ENCODE measurements at regions not wholly inside any gene's neighbourhood (a gene's known extent, or its start where the extent isn't known, plus 50 kb on each side); places are given as distances from the start of the nearest gene placed in this dataset.
"Not testable (repeated sequence)": the region's sequence is repeated elsewhere in the genome, so short reads cannot be mapped to it uniquely, and the experiment has no call there.

DNA sequence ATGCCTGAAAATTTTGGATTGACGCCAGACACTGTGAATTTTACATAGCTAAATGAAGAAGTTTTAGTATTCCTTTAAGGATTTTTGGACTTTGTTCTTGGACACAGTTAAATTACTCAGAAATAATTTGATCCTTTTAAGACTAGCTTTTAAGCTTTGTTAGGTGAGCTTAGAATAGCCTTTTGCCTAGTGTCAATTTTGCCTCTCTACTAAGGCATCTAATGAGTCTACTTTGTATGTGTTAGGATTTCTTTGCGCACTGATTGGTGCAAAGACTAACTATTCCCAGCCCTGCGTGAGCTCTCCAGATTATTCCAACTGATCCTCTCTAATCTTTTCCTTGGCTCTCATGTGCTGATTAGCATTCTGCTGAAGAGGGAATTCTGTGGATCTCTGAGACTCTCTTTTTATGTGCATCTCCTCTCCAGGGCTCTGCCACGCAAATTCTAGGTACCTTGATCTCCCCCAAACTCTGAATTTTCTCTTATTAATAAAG lies 128.1 kb upstream of the BCL9 start:
- H3K36me3 ChIP-seq (ENCODE audit: insufficient read depth, low read length): no peaks in the 10 kb centered on the region
- H3K4me3 ChIP-seq (ENCODE audit: insufficient read depth, low read length): no peak overlapping the region
- H3K4me2 ChIP-seq (ENCODE audit: insufficient read depth, low read length): no peak overlapping the region
- no peak overlapping the region for H2AFZ ChIP-seq (ENCODE audit: low read length)
- H4K20me1 ChIP-seq (ENCODE audit: insufficient read depth, low read length): no peaks in the 10 kb centered on the region
- H3K27me3 ChIP-seq (ENCODE audit: insufficient read depth, low read length): no peaks in the 10 kb centered on the region
- H3K27ac ChIP-seq (ENCODE audit: low read depth, low read length): no peak overlapping the region
- H3K9me3 ChIP-seq (ENCODE audit: low read depth, low read length): no peaks in the 10 kb centered on the region
- TF ChIP-seq, protein P1, sequence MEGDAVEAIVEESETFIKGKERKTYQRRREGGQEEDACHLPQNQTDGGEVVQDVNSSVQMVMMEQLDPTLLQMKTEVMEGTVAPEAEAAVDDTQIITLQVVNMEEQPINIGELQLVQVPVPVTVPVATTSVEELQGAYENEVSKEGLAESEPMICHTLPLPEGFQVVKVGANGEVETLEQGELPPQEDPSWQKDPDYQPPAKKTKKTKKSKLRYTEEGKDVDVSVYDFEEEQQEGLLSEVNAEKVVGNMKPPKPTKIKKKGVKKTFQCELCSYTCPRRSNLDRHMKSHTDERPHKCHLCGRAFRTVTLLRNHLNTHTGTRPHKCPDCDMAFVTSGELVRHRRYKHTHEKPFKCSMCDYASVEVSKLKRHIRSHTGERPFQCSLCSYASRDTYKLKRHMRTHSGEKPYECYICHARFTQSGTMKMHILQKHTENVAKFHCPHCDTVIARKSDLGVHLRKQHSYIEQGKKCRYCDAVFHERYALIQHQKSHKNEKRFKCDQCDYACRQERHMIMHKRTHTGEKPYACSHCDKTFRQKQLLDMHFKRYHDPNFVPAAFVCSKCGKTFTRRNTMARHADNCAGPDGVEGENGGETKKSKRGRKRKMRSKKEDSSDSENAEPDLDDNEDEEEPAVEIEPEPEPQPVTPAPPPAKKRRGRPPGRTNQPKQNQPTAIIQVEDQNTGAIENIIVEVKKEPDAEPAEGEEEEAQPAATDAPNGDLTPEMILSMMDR (IDR thresholded peaks at IDR 0.05; ENCODE audit: extremely low read depth, low read depth, low read length): no peak
- no peaks in the 10 kb centered on the region for H3K4me1 ChIP-seq (ENCODE audit: insufficient read depth, low read length)
- no peak for DNase-seq (ENCODE audit: insufficient read length, low spot score, missing footprints)
- no peaks in the 10 kb centered on the region for H3K79me2 ChIP-seq (ENCODE audit: insufficient read depth, low read length)

GRCh38 chr1:147414505-147415163 lies 126.7 kb upstream of the BCL9 start:
- no peak overlapping the region for H3K4me3 ChIP-seq (ENCODE audit: insufficient read depth, low read length)
- H2AFZ ChIP-seq (ENCODE audit: low read length): no peak overlapping the region
- no peaks in the 10 kb centered on the region for H3K9me3 ChIP-seq (ENCODE audit: low read depth, low read length)
- no peaks in the 10 kb centered on the region for H3K4me1 ChIP-seq (ENCODE audit: insufficient read depth, low read length)
- TF ChIP-seq, protein P1 (IDR thresholded peaks at IDR 0.05; ENCODE audit: extremely low read depth, low read depth, low read length): no peak
- no peak for DNase-seq (ENCODE audit: insufficient read length, low spot score, missing footprints)
- no peaks in the 10 kb centered on the region for H4K20me1 ChIP-seq (ENCODE audit: insufficient read depth, low read length)
- no peak overlapping the region for H3K27ac ChIP-seq (ENCODE audit: low read depth, low read length)
- H3K27me3 ChIP-seq (ENCODE audit: insufficient read depth, low read length): no peaks in the 10 kb centered on the region
- H3K4me2 ChIP-seq (ENCODE audit: insufficient read depth, low read length): no peak overlapping the region
- no peaks in the 10 kb centered on the region for H3K79me2 ChIP-seq (ENCODE audit: insufficient read depth, low read length)
- H3K36me3 ChIP-seq (ENCODE audit: insufficient read depth, low read length): no peaks in the 10 kb centered on the region

DNA sequence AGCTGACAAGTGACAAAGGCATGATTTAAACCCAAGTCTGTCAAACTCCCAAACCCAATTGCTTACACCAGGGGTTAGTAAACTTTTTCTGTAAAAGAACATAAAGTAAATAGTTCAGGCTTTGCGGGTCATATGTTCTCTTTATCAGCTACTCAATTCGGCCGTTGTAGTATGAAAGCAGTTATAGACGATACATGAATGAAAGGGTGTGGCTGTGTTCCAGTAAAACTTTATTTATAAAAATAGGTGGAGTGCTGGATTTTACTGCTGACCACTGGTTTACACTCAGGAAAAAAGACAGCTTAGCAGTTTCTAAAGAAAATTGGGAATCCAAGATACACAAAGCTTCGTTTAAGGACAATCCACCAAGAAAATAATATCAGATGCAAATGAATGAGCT lies 124.3 kb upstream of the BCL9 start:
- TF ChIP-seq, protein P1 (IDR thresholded peaks at IDR 0.05; ENCODE audit: extremely low read depth, low read depth, low read length): no peak
- DNase-seq (ENCODE audit: insufficient read length, low spot score, missing footprints): no peak
- no peaks in the 10 kb centered on the region for H3K79me2 ChIP-seq (ENCODE audit: insufficient read depth, low read length)
- no peaks in the 10 kb centered on the region for H3K9me3 ChIP-seq (ENCODE audit: low read depth, low read length)
- H3K36me3 ChIP-seq (ENCODE audit: insufficient read depth, low read length): no peaks in the 10 kb centered on the region
- H3K27me3 ChIP-seq (ENCODE audit: insufficient read depth, low read length): no peaks in the 10 kb centered on the region
- H2AFZ ChIP-seq (ENCODE audit: low read length): no peak overlapping the region
- H3K27ac ChIP-seq (ENCODE audit: low read depth, low read length): no peak overlapping the region
- H3K4me2 ChIP-seq (ENCODE audit: insufficient read depth, low read length): no peak overlapping the region
- no peaks in the 10 kb centered on the region for H3K4me1 ChIP-seq (ENCODE audit: insufficient read depth, low read length)
- H4K20me1 ChIP-seq (ENCODE audit: insufficient read depth, low read length): no peaks in the 10 kb centered on the region
- H3K4me3 ChIP-seq (ENCODE audit: insufficient read depth, low read length): no peak overlapping the region

GRCh38 chr1:147423100-147423827 lies 118.0 kb upstream of the BCL9 start:
- H3K9me3 ChIP-seq (ENCODE audit: low read depth, low read length); H3K4me3 ChIP-seq (ENCODE audit: insufficient read depth, low read length); H4K20me1 ChIP-seq (ENCODE audit: insufficient read depth, low read length); DNase-seq (ENCODE audit: insufficient read length, low spot score, missing footprints); H3K4me2 ChIP-seq (ENCODE audit: insufficient read depth, low read length); H2AFZ ChIP-seq (ENCODE audit: low read length); H3K27me3 ChIP-seq (ENCODE audit: insufficient read depth, low read length); H3K79me2 ChIP-seq (ENCODE audit: insufficient read depth, low read length); H3K36me3 ChIP-seq (ENCODE audit: insufficient read depth, low read length); H3K27ac ChIP-seq (ENCODE audit: low read depth, low read length); H3K4me1 ChIP-seq (ENCODE audit: insufficient read depth, low read length): not testable (repeated sequence)

Data from osteoblast (primary cell).